Panc1 (cell line): ENCODE measurements at regions not wholly inside any gene's neighbourhood (a gene's known extent, or its start where the extent isn't known, plus 50 kb on each side); places are given as distances from the start of the nearest gene placed in this dataset.

Experiments
- POLR2AphosphoS5 ChIP-seq: IDR thresholded peaks from 2 replicates; pipeline ENCODE4 v1.6.1; 2012; ENCODE audit warnings: mild to moderate bottlenecking, low read depth, low read length, moderate library complexity
- TCF7L2 ChIP-seq: IDR thresholded peaks from 2 replicates; pipeline ENCODE4 v1.6.1; 2011; ENCODE audit warnings: mild to moderate bottlenecking, low read depth, low read length, inconsistent platforms
- TF ChIP-seq, protein P1 (sequence below): fragments of 450-650 bp; IDR thresholded peaks from 2 replicates; pipeline ENCODE4 v1.5.1; 2017; ENCODE audit warnings: mild to moderate bottlenecking
- TF ChIP-seq, protein P2 (sequence below), 2 experiments: IDR thresholded peaks; 2 replicates each; pipeline ENCODE4 v1.6.1; 2011 to 2012; ENCODE audit warnings: low read depth in 2 of 2, control low read depth in 1 of 2, low read length in 1 of 2, mild to moderate bottlenecking in 1 of 2, moderate library complexity in 1 of 2; ENCODE audit not compliant: insufficient read depth in 1 of 2

DNA sequence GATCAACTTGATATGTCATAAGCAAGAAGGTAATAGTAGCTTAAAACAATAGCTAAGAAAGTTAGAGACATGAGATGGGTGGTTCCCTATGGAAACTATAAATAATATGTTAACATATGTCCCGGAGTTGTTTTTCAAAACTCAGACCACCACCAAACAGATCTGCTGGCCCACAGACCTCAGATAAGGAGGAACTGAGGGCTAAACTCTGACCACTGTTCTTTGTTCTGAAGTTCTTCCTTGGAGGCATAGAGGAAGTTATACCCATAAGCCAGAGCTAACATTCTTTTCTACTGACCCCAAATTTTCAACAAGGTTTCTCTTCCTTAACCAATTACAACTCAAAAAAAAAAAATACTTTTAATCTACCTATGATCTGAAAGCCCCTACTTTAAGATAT is 156.1 kb upstream of the FSCB start:
- TF ChIP-seq POLR2AphosphoS5 (no peak), TCF7L2 (no peak)
- TF ChIP-seq, protein P1, sequence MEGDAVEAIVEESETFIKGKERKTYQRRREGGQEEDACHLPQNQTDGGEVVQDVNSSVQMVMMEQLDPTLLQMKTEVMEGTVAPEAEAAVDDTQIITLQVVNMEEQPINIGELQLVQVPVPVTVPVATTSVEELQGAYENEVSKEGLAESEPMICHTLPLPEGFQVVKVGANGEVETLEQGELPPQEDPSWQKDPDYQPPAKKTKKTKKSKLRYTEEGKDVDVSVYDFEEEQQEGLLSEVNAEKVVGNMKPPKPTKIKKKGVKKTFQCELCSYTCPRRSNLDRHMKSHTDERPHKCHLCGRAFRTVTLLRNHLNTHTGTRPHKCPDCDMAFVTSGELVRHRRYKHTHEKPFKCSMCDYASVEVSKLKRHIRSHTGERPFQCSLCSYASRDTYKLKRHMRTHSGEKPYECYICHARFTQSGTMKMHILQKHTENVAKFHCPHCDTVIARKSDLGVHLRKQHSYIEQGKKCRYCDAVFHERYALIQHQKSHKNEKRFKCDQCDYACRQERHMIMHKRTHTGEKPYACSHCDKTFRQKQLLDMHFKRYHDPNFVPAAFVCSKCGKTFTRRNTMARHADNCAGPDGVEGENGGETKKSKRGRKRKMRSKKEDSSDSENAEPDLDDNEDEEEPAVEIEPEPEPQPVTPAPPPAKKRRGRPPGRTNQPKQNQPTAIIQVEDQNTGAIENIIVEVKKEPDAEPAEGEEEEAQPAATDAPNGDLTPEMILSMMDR: no peak
- TF ChIP-seq, protein P2, sequence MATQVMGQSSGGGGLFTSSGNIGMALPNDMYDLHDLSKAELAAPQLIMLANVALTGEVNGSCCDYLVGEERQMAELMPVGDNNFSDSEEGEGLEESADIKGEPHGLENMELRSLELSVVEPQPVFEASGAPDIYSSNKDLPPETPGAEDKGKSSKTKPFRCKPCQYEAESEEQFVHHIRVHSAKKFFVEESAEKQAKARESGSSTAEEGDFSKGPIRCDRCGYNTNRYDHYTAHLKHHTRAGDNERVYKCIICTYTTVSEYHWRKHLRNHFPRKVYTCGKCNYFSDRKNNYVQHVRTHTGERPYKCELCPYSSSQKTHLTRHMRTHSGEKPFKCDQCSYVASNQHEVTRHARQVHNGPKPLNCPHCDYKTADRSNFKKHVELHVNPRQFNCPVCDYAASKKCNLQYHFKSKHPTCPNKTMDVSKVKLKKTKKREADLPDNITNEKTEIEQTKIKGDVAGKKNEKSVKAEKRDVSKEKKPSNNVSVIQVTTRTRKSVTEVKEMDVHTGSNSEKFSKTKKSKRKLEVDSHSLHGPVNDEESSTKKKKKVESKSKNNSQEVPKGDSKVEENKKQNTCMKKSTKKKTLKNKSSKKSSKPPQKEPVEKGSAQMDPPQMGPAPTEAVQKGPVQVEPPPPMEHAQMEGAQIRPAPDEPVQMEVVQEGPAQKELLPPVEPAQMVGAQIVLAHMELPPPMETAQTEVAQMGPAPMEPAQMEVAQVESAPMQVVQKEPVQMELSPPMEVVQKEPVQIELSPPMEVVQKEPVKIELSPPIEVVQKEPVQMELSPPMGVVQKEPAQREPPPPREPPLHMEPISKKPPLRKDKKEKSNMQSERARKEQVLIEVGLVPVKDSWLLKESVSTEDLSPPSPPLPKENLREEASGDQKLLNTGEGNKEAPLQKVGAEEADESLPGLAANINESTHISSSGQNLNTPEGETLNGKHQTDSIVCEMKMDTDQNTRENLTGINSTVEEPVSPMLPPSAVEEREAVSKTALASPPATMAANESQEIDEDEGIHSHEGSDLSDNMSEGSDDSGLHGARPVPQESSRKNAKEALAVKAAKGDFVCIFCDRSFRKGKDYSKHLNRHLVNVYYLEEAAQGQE (IDR thresholded peaks at IDR 0.05; ENCODE audit: insufficient read depth in 1 of 2, low read depth in 2 of 2, low read length in 1 of 2): no peak
